ENCODE measurements at regions not wholly inside any gene's neighbourhood (a gene's known extent, or its start where the extent isn't known, plus 50 kb on each side); places are given as distances from the start of the nearest gene placed in this dataset.

DNA sequence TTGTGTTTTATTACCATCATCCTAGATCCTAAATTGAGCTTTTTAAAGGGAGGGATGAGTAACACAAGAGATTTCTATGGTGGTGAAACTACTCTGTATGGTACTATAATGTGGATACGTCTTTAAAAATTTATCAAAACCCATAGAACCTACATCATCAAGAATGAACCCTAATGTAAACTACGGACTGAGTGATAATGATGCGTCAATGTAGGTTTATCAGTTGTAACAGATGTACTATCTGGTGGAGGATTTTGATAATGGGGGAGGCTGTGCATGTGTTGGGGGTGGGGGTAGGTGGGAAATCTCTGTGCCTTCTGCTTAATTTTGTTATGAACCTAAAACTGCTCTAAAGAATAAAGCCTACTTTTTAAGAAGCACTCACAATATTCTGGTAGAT lies 724.1 kb upstream of the SOX9 start:
- H3K14ac ChIP-seq (ENCODE audit: low read length): no peak overlapping the region
- no peak overlapping the region for H2AFZ ChIP-seq (ENCODE audit: insufficient read depth, low read length, poor library complexity)
- H3K18ac ChIP-seq (ENCODE audit: low read length): no peak overlapping the region
- no peaks in the 10 kb centered on the region for H3K36me3 ChIP-seq (ENCODE audit: control insufficient read depth in 1 of 2, insufficient read depth in 2 of 2, low read length in 2 of 2)
- no peaks in the 10 kb centered on the region for H3K9me3 ChIP-seq (ENCODE audit: insufficient read depth, low read depth, low read length)
- no peak overlapping the region for H4K91ac ChIP-seq (ENCODE audit: low read depth, low read length)
- no peak overlapping the region for H4K8ac ChIP-seq (ENCODE audit: low read depth, low read length)
- no peak overlapping the region for H2BK120ac ChIP-seq (ENCODE audit: insufficient read depth, low read length, poor library complexity)
- H3K79me2 ChIP-seq (ENCODE audit: control insufficient read depth, insufficient read depth, low read length, poor library complexity): no peaks in the 10 kb centered on the region
- no peak overlapping the region for H2AK5ac ChIP-seq (ENCODE audit: low read length)
- no peak overlapping the region for H2BK12ac ChIP-seq (ENCODE audit: low read length)
- H3K27ac ChIP-seq (ENCODE audit: low read depth, low read length): no peak overlapping the region
- H3K9ac ChIP-seq (ENCODE audit: low read length): no peak overlapping the region
- H2BK5ac ChIP-seq (ENCODE audit: low read depth, low read length, poor library complexity): no peak overlapping the region
- H3K4me1 ChIP-seq (ENCODE audit: control insufficient read depth in 1 of 2, insufficient read depth in 2 of 2, low read length in 2 of 2): no peaks in the 10 kb centered on the region
- H3K4ac ChIP-seq (ENCODE audit: low read depth, low read length): no peak overlapping the region
- H3K4me2 ChIP-seq (ENCODE audit: low read length): no peak overlapping the region
- no peak for DNase-seq
- H4K12ac ChIP-seq (ENCODE audit: low read depth, low read length): no peak overlapping the region
- H3K23ac ChIP-seq (ENCODE audit: low read length): no peak overlapping the region
- no peaks in the 10 kb centered on the region for H3K79me1 ChIP-seq (ENCODE audit: low read length)
- H3K27me3 ChIP-seq (ENCODE audit: insufficient read depth, low read length): no peaks in the 10 kb centered on the region
- no peak overlapping the region for H3K4me3 ChIP-seq (ENCODE audit: low read depth, low read length)
- no CpG with 5 or more reads among the region's 3 CpGs for WGBS (ENCODE audit: extremely low coverage, insufficient coverage, insufficient read length)

DNA sequence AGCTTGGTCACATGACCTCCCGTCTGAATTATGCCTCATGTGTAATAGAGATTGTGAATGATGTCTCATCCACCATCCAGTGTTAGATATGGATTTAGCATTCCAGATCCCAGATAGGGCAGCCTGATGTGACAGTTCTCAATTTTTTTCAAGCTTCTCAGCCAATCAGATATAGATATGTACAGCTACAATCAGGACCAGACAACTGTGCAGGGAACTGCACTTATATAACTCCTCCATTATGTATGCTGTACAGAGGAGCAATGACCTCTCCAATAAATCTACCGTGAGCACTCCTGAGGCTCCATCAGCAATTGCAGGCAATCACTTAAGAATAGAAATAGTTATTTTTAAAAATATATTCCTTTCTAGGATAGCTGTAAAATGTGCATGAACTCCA lies 722.8 kb upstream of the SOX9 start:
- Histone ChIP-seq H4K8ac (ENCODE audit: low read depth, low read length) (no peak overlapping the region), H3K9ac (ENCODE audit: low read length) (no peak overlapping the region), H2BK5ac (ENCODE audit: low read depth, low read length, poor library complexity) (no peak overlapping the region), H3K4me1 (ENCODE audit: control insufficient read depth in 1 of 2, insufficient read depth in 2 of 2, low read length in 2 of 2) (peaks cover 4 to 5% of the 10 kb centered on the region in 2 experiments), H4K91ac (ENCODE audit: low read depth, low read length) (no peak overlapping the region), H3K27me3 (ENCODE audit: insufficient read depth, low read length) (no peaks in the 10 kb centered on the region), H4K12ac (ENCODE audit: low read depth, low read length) (no peak overlapping the region), H3K79me2 (ENCODE audit: control insufficient read depth, insufficient read depth, low read length, poor library complexity) (no peaks in the 10 kb centered on the region), H3K36me3 (ENCODE audit: control insufficient read depth in 1 of 2, insufficient read depth in 2 of 2, low read length in 2 of 2) (no peaks in the 10 kb centered on the region), H3K18ac (ENCODE audit: low read length) (no peak overlapping the region), H2BK12ac (ENCODE audit: low read length) (no peak overlapping the region), H3K79me1 (ENCODE audit: low read length) (no peaks in the 10 kb centered on the region), H3K9me3 (ENCODE audit: insufficient read depth, low read depth, low read length) (no peaks in the 10 kb centered on the region), H2AFZ (ENCODE audit: insufficient read depth, low read length, poor library complexity) (no peak overlapping the region), H3K4ac (ENCODE audit: low read depth, low read length) (no peak overlapping the region), H3K23ac (ENCODE audit: low read length) (no peak overlapping the region), H3K4me2 (ENCODE audit: low read length) (no peak overlapping the region), H3K14ac (ENCODE audit: low read length) (no peak overlapping the region), H2AK5ac (ENCODE audit: low read length) (no peak overlapping the region), H3K27ac (ENCODE audit: low read depth, low read length) (no peak overlapping the region), H3K4me3 (ENCODE audit: low read depth, low read length) (no peak overlapping the region), H2BK120ac (ENCODE audit: insufficient read depth, low read length, poor library complexity) (no peak overlapping the region)
- no peak for DNase-seq
- WGBS (ENCODE audit: extremely low coverage, insufficient coverage, insufficient read length): no CpG with 5 or more reads among the region's 2 CpGs

GRCh38 chr17:71398800-71399219 lies 722.0 kb upstream of the SOX9 start:
- Histone ChIP-seq H3K36me3 (ENCODE audit: control insufficient read depth in 1 of 2, insufficient read depth in 2 of 2, low read length in 2 of 2) (no peaks in the 10 kb centered on the region), H3K4me2 (ENCODE audit: low read length) (no peak overlapping the region), H3K23ac (ENCODE audit: low read length) (no peak overlapping the region), H2AK5ac (ENCODE audit: low read length) (no peak overlapping the region), H3K4ac (ENCODE audit: low read depth, low read length) (no peak overlapping the region), H3K14ac (ENCODE audit: low read length) (no peak overlapping the region), H2AFZ (ENCODE audit: insufficient read depth, low read length, poor library complexity) (no peak overlapping the region), H3K79me2 (ENCODE audit: control insufficient read depth, insufficient read depth, low read length, poor library complexity) (no peaks in the 10 kb centered on the region), H4K12ac (ENCODE audit: low read depth, low read length) (no peak overlapping the region), H3K79me1 (ENCODE audit: low read length) (peaks cover 3% of the 10 kb centered on the region), H3K27me3 (ENCODE audit: insufficient read depth, low read length) (no peaks in the 10 kb centered on the region), H2BK12ac (ENCODE audit: low read length) (no peak overlapping the region), H4K91ac (ENCODE audit: low read depth, low read length) (no peak overlapping the region), H3K18ac (ENCODE audit: low read length) (no peak overlapping the region), H3K9ac (ENCODE audit: low read length) (no peak overlapping the region), H3K4me3 (ENCODE audit: low read depth, low read length) (no peak overlapping the region), H2BK120ac (ENCODE audit: insufficient read depth, low read length, poor library complexity) (no peak overlapping the region), H3K4me1 (ENCODE audit: control insufficient read depth in 1 of 2, insufficient read depth in 2 of 2, low read length in 2 of 2) (peaks cover 5 to 6% of the 10 kb centered on the region in 2 experiments), H2BK5ac (ENCODE audit: low read depth, low read length, poor library complexity) (no peak overlapping the region), H4K8ac (ENCODE audit: low read depth, low read length) (no peak overlapping the region), H3K9me3 (ENCODE audit: insufficient read depth, low read depth, low read length) (no peaks in the 10 kb centered on the region), H3K27ac (ENCODE audit: low read depth, low read length) (no peak overlapping the region)
- no CpG with 5 or more reads among the region's 4 CpGs for WGBS (ENCODE audit: extremely low coverage, insufficient coverage, insufficient read length)
- no peak for DNase-seq

- WGBS (ENCODE audit: extremely low coverage, insufficient coverage, insufficient read length): no CpG with 5 or more reads among the region's 3 CpGs
- peaks cover 5 to 6% of the 10 kb centered on the region in 2 experiments for H3K4me1 ChIP-seq (ENCODE audit: control insufficient read depth in 1 of 2, insufficient read depth in 2 of 2, low read length in 2 of 2)
These were observed 721.6 kb upstream of the SOX9 start for GRCh38 chr17:71399221-71399620.

More at GRCh38 chr17:71399221-71399620, 721.6 kb upstream of the SOX9 start:
- no peak overlapping the region for H2BK5ac ChIP-seq (ENCODE audit: low read depth, low read length, poor library complexity)
- no peak overlapping the region for H3K14ac ChIP-seq (ENCODE audit: low read length)
- no peak overlapping the region for H2AFZ ChIP-seq (ENCODE audit: insufficient read depth, low read length, poor library complexity)
- H2BK12ac ChIP-seq (ENCODE audit: low read length): no peak overlapping the region
- no peaks in the 10 kb centered on the region for H3K36me3 ChIP-seq (ENCODE audit: control insufficient read depth in 1 of 2, insufficient read depth in 2 of 2, low read length in 2 of 2)
- no peak overlapping the region for H4K8ac ChIP-seq (ENCODE audit: low read depth, low read length)
- H4K12ac ChIP-seq (ENCODE audit: low read depth, low read length): no peak overlapping the region
- no peak overlapping the region for H3K18ac ChIP-seq (ENCODE audit: low read length)
- no peak overlapping the region for H3K23ac ChIP-seq (ENCODE audit: low read length)
- H3K4me2 ChIP-seq (ENCODE audit: low read length): no peak overlapping the region
- DNase-seq: no peak
- no peak overlapping the region for H3K4me3 ChIP-seq (ENCODE audit: low read depth, low read length)
- H3K4ac ChIP-seq (ENCODE audit: low read depth, low read length): no peak overlapping the region
- no peaks in the 10 kb centered on the region for H3K27me3 ChIP-seq (ENCODE audit: insufficient read depth, low read length)
- H3K27ac ChIP-seq (ENCODE audit: low read depth, low read length): no peak overlapping the region
- no peak overlapping the region for H4K91ac ChIP-seq (ENCODE audit: low read depth, low read length)
- no peak overlapping the region for H2BK120ac ChIP-seq (ENCODE audit: insufficient read depth, low read length, poor library complexity)
- no peaks in the 10 kb centered on the region for H3K79me2 ChIP-seq (ENCODE audit: control insufficient read depth, insufficient read depth, low read length, poor library complexity)
- peaks cover 3% of the 10 kb centered on the region for H3K79me1 ChIP-seq (ENCODE audit: low read length)
- no peak overlapping the region for H3K9ac ChIP-seq (ENCODE audit: low read length)
- no peaks in the 10 kb centered on the region for H3K9me3 ChIP-seq (ENCODE audit: insufficient read depth, low read depth, low read length)
- no peak overlapping the region for H2AK5ac ChIP-seq (ENCODE audit: low read length)
